ENCODE measurements at regions not wholly inside any gene's neighbourhood (a gene's known extent, or its start where the extent isn't known, plus 50 kb on each side); places are given as distances from the start of the nearest gene placed in this dataset.
A peak's percentile ranks its signal among the peaks of the same experiment; 100 is the strongest.

GRCh38 chr20:12012241-12013222 lies 94.8 kb downstream of the BTBD3 start:
- intact Hi-C loops (cut with micrococcal nuclease) (loop anchor here (5.0 kb wide), 1 partner anchor 1095 kb away; no protein-coding TSS in a partner anchor), in situ Hi-C loops (cut with MboI) (no loop called here)
- Histone ChIP-seq H2AFZ (ENCODE audit: low read depth, low read length) (no peak overlapping the region), H3K79me2 (ENCODE audit: control insufficient read depth, insufficient read depth, low read length) (no peaks in the 10 kb centered on the region), H3K27ac (ENCODE audit: extremely low read depth, low read depth, low read length) (no peak overlapping the region), H4K20me1 (replicated peaks; ENCODE audit: control insufficient read depth, insufficient read depth, low read length) (no peaks in the 10 kb centered on the region), H3K9me3 (replicated peaks; ENCODE audit: control insufficient read depth, insufficient read depth, low read depth, low read length) (no peaks in the 10 kb centered on the region), H3K9me1 (ENCODE audit: control insufficient read depth, insufficient read depth, low read length) (no peaks in the 10 kb centered on the region), H3K4me2 (ENCODE audit: insufficient read depth, low read length) (no peak overlapping the region), H3K27me3 (ENCODE audit: control insufficient read depth in 2 of 2, insufficient read depth in 2 of 2, low read length in 2 of 2) (no peaks in the 10 kb centered on the region), H3K36me3 (ENCODE audit: control insufficient read depth, insufficient read depth, low read length) (no peaks in the 10 kb centered on the region), H3K4me1 (replicated peaks in 1 of 2; ENCODE audit: control insufficient read depth in 2 of 2, insufficient read depth in 2 of 2, low read length in 2 of 2) (no peaks in the 10 kb centered on the region), H3K9ac (ENCODE audit: insufficient read depth in 1 of 2, low read depth in 2 of 2, low read length in 2 of 2) (no peak overlapping the region), H3K4me3 (no peak overlapping the region)
- BruUV-seq (replicated peaks) = no TSS peak
- WGBS (ENCODE audit: insufficient coverage, low coverage, missing lambda C conversion rate) = 1% methylated on average over 9 of the region's 9 CpGs
- CTCF ChIA-PET (ENCODE audit: low intra/inter-chr PET ratio) = interaction anchor here (0.5 to 0.7 kb wide), 2 partner anchors 1094 to 1776 kb away, joined by 3 read pairs; no protein-coding TSS in a partner anchor
- POLR2A ChIA-PET = interaction anchor here (0.7 kb wide), 1 partner anchor 9 kb away, joined by 4 read pairs; no protein-coding TSS in a partner anchor
- peak; percentile 44 to 55 (median 45) for DNase-seq (ENCODE audit: extremely low read depth in 1 of 4, low spot score in 3 of 4)
- no peak for FAIRE-seq
- TF ChIP-seq CTCFL (IDR thresholded peaks at IDR 0.05; ENCODE audit: borderline replicate concordance, insufficient read depth, low read depth, low read length, poor library complexity, severe bottlenecking) (peak; percentile 37), RAD21 (CRISPR knock-in tag; conservative IDR thresholded peaks at IDR 0.05 in 1 of 2, IDR thresholded peaks at IDR 0.05 in 1 of 2) (peak in 1 of 2 experiments; percentile 37; a peak in 1 of 4 replicates), SMC3 (conservative IDR thresholded peaks at IDR 0.05; ENCODE audit: insufficient read depth, low read depth, low read length) (0 out of 2 replicates have a peak, but pooled peaks have one; percentile 22), ZNF395 (CRISPR knock-in tag; IDR thresholded peaks at IDR 0.05) (no peak)
- TF ChIP-seq, protein P1, sequence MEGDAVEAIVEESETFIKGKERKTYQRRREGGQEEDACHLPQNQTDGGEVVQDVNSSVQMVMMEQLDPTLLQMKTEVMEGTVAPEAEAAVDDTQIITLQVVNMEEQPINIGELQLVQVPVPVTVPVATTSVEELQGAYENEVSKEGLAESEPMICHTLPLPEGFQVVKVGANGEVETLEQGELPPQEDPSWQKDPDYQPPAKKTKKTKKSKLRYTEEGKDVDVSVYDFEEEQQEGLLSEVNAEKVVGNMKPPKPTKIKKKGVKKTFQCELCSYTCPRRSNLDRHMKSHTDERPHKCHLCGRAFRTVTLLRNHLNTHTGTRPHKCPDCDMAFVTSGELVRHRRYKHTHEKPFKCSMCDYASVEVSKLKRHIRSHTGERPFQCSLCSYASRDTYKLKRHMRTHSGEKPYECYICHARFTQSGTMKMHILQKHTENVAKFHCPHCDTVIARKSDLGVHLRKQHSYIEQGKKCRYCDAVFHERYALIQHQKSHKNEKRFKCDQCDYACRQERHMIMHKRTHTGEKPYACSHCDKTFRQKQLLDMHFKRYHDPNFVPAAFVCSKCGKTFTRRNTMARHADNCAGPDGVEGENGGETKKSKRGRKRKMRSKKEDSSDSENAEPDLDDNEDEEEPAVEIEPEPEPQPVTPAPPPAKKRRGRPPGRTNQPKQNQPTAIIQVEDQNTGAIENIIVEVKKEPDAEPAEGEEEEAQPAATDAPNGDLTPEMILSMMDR (IDR thresholded peaks at IDR 0.05 in 2 of 3, conservative IDR thresholded peaks at IDR 0.05 in 1 of 3; ENCODE audit: insufficient read depth in 2 of 3, low read depth in 1 of 3, low read length in 3 of 3) = peak; percentile 78 to 99 (median 98)
- peak; percentile 75 for ATAC-seq
